Uterus (tissue), 2 donors: ENCODE measurements at regions not wholly inside any gene's neighbourhood (a gene's known extent, or its start where the extent isn't known, plus 50 kb on each side); places are given as distances from the start of the nearest gene placed in this dataset.

Source experiments
- POLR2A ChIP-seq, 2 donors: fragments of 450-650 bp; IDR thresholded peaks; one replicate each; pipeline ENCODE4 v1.6.1; 2016; ENCODE audit warnings: antibody characterized with exemption in 2 of 2, mild to moderate bottlenecking in 1 of 2, moderate library complexity in 1 of 2
- TF ChIP-seq, protein P1 (sequence below), 4 experiments: fragments of 200-600 bp in 2 of 4; fragments of 450-650 bp in 2 of 4; sonication (generic) in 2 of 4; IDR thresholded peaks; one replicate each; pipeline ENCODE4 v1.5.1; 2016 to 2019; ENCODE audit warnings: antibody characterized with exemption in 4 of 4, mild to moderate bottlenecking in 2 of 4, moderate library complexity in 1 of 4

- TF ChIP-seq, protein P1, sequence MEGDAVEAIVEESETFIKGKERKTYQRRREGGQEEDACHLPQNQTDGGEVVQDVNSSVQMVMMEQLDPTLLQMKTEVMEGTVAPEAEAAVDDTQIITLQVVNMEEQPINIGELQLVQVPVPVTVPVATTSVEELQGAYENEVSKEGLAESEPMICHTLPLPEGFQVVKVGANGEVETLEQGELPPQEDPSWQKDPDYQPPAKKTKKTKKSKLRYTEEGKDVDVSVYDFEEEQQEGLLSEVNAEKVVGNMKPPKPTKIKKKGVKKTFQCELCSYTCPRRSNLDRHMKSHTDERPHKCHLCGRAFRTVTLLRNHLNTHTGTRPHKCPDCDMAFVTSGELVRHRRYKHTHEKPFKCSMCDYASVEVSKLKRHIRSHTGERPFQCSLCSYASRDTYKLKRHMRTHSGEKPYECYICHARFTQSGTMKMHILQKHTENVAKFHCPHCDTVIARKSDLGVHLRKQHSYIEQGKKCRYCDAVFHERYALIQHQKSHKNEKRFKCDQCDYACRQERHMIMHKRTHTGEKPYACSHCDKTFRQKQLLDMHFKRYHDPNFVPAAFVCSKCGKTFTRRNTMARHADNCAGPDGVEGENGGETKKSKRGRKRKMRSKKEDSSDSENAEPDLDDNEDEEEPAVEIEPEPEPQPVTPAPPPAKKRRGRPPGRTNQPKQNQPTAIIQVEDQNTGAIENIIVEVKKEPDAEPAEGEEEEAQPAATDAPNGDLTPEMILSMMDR (IDR thresholded peaks at IDR 0.05), result no peak
- no peak for TF ChIP-seq POLR2A (IDR thresholded peaks at IDR 0.05)
Measured at GRCh38 chr12:77725611-77726010, 105.1 kb upstream of the NAV3 start.
